Colonic mucosa (tissue), 4 donors: ENCODE measurements at regions not wholly inside any gene's neighbourhood (a gene's known extent, or its start where the extent isn't known, plus 50 kb on each side); places are given as distances from the start of the nearest gene placed in this dataset.

Experiments
- DNase-seq: peaks from one replicate; pipeline ENCODE4 v3.0.0-alpha.2; 2020
- H3K27ac ChIP-seq: fragments of 200-600 bp; one replicate; pipeline ENCODE4 v1.8.0; 2021
- H3K27me3 ChIP-seq: fragments of 200-600 bp; one replicate; pipeline ENCODE4 v1.8.0; 2021
- H3K36me3 ChIP-seq: fragments of 200-600 bp; one replicate; pipeline ENCODE4 v1.8.0; 2021
- H3K4me1 ChIP-seq: fragments of 200-600 bp; one replicate; pipeline ENCODE4 v1.8.0; 2021; ENCODE audit warnings: mild to moderate bottlenecking
- H3K4me3 ChIP-seq: fragments of 200-600 bp; one replicate; pipeline ENCODE4 v1.8.0; 2021
- H3K9ac ChIP-seq, 2 donors: one replicate each; pipeline ENCODE4 v1.7.0; 2013; ENCODE audit warnings: control low read depth in 2 of 2, low read depth in 2 of 2, low read length in 2 of 2
- H3K9me3 ChIP-seq: fragments of 200-600 bp; one replicate; pipeline ENCODE4 v1.8.0; 2021
- CTCF ChIP-seq: fragments of 200-600 bp; IDR thresholded peaks from one replicate; pipeline ENCODE4 v1.8.0; 2022; ENCODE audit warnings: antibody characterized with exemption, mild to moderate bottlenecking
- intact Hi-C: fragments of 100-400 bp; cut with DNase I; formaldehyde crosslinking; loops from one replicate; pipeline ENCODE4 v1.14.1; 2022
- donor health status: healthy.
- donor health status: DM: no; HTN: no; CAD: no.
- donor health status: DM: no; HTN: no; CAD: no.

DNA sequence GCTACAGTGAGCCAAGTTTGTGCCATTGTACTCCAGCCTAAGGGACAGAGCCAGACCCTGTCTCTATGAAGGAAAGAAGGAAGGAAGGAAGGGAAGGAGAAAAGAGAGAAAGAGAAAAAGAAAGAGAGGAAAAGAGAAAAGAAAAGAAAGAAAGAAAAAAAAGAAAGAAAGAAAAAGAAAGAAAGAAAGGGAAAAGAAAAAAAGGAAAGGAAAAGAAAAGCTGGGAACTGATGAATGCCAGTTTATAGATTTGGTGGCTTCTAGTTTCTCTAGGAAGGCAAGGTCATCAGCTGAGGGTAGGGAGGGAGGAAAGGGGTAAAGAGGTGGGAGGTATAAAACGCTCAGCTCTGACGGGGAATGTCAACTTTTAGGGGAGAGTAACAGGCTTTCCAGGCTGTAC is 62.3 kb upstream of the AKT3 start:
- Histone ChIP-seq H3K9me3 (no peaks in the 10 kb centered on the region), H3K4me1 (no peaks in the 10 kb centered on the region), H3K27ac (no peak overlapping the region), H3K4me3 (no peak overlapping the region), H3K36me3 (no peaks in the 10 kb centered on the region), H3K27me3 (peaks cover 4% of the 10 kb centered on the region), H3K9ac (no peak overlapping the region)
- TF ChIP-seq CTCF: no peak
- intact Hi-C loops: no loop called here
- no peak for DNase-seq

DNA sequence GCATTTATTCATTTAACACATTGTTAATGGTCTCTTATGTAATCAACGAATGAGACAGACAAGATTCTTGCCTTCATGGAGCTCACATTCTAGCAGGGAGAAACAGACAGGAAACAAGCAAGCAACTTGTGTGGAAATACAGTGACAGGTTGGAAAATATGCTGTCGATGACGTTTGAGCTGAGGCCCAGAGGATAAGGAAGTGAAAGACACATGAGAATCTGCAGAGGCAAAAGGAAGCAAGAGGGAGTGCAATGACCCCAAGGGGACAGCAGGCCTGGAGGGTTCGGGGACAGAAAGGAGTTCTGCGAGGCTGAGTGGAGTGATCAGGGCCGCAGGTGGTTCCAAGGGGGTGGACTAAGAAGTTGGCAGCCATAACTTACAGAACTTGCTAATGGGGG is 60.6 kb upstream of the AKT3 start:
- intact Hi-C loops: no loop called here
- no peak for TF ChIP-seq CTCF
- no peak overlapping the region for H3K27ac ChIP-seq
- no peak for DNase-seq
- no peaks in the 10 kb centered on the region for H3K27me3 ChIP-seq
- H3K4me1 ChIP-seq: no peaks in the 10 kb centered on the region
- no peak overlapping the region for H3K4me3 ChIP-seq
- H3K9ac ChIP-seq: no peak overlapping the region
- no peaks in the 10 kb centered on the region for H3K36me3 ChIP-seq
- no peaks in the 10 kb centered on the region for H3K9me3 ChIP-seq

GRCh38 chr1:243903895-243904294 is 53.9 kb upstream of the AKT3 start:
- Histone ChIP-seq H3K4me3 (no peak overlapping the region), H3K27ac (no peak overlapping the region), H3K4me1 (no peaks in the 10 kb centered on the region), H3K36me3 (no peaks in the 10 kb centered on the region), H3K9ac (no peak overlapping the region), H3K9me3 (no peaks in the 10 kb centered on the region), H3K27me3 (no peaks in the 10 kb centered on the region)
- no peak for TF ChIP-seq CTCF
- no peak for DNase-seq
- intact Hi-C loops: no loop called here

GRCh38 chr1:243903041-243903440 is 53.0 kb upstream of the AKT3 start:
- Histone ChIP-seq H3K4me1 (no peaks in the 10 kb centered on the region), H3K27ac (no peak overlapping the region), H3K27me3 (no peaks in the 10 kb centered on the region), H3K9ac (no peak overlapping the region), H3K9me3 (no peaks in the 10 kb centered on the region), H3K4me3 (no peak overlapping the region), H3K36me3 (no peaks in the 10 kb centered on the region)
- DNase-seq: no peak
- TF ChIP-seq CTCF: no peak
- intact Hi-C loops: no loop called here

DNA sequence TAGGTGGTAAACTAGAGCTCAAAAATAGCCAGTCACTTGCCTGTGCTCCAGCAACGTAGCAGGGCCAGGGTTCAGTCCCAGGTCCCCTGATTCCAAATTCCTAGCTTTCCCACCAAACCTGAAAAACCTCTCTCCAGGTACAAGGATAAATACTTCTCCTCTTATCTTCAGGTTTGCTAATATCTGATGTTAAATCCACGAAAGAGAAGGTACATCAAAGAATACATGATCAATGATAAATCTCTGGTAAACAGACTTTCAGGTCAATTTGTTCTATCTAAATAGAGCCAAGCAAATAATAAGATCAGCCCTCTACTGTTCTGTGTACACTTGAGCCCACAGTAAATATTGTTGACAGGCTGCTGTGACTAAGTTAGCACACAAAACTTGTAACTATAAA is 52.1 kb upstream of the AKT3 start:
- DNase-seq: no peak
- no peak overlapping the region for H3K4me3 ChIP-seq
- H3K27me3 ChIP-seq: no peaks in the 10 kb centered on the region
- H3K4me1 ChIP-seq: no peaks in the 10 kb centered on the region
- no peak overlapping the region for H3K9ac ChIP-seq
- intact Hi-C loops: no loop called here
- H3K27ac ChIP-seq: no peak overlapping the region
- H3K9me3 ChIP-seq: no peaks in the 10 kb centered on the region
- H3K36me3 ChIP-seq: no peaks in the 10 kb centered on the region
- TF ChIP-seq CTCF: no peak
